ENCODE measurements at regions not wholly inside any gene's neighbourhood (a gene's known extent, or its start where the extent isn't known, plus 50 kb on each side); places are given as distances from the start of the nearest gene placed in this dataset.

DNA sequence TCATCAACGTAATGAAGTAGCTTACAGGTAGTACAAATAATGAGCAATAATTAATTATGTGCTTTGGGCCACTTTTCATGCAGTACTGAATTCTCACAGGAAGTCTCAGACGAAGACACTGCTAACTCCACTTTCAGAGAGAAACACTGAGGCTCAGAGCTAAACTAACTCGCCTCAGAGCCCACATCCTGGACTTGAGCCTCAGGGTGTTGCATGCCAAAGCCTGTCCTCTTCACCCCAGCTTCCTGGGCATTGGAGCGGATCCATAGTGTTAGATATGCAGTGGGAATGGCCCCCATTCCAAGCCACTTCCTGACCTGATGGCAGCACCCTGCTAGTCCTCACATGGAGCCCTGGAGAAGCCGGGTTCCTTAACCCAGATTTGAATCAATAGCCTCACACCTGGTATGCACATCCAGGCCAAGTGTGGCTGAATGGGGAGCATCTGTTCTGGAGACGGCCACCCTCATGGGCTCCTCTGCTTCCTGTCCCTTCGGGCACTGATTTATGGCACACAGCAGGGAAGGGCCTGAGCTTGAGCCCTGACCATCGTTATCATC, 265.1 kb upstream of the ZNF32 start:
- H3K4me3 Mint-ChIP-seq = no peak overlapping the region
- Histone ChIP-seq H3K36me3 (ENCODE audit: insufficient read depth, low read length) (no peaks in the 10 kb centered on the region), H3K27me3 (ENCODE audit: control insufficient read depth in 1 of 2, insufficient read depth in 2 of 2, low read length in 2 of 2) (no peaks in the 10 kb centered on the region), H3K4me1 (ENCODE audit: insufficient read depth, low read length) (peaks cover 4% of the 10 kb centered on the region), H3K4me3 (ENCODE audit: low read length) (no peak overlapping the region), H3K27ac (ENCODE audit: low read depth in 1 of 2, low read length in 2 of 2) (no peak overlapping the region), H3K9me3 (ENCODE audit: control insufficient read depth in 1 of 2, insufficient read depth in 1 of 2, low read length in 2 of 2) (no peaks in the 10 kb centered on the region)
- ChIA-PET CTCF (interaction anchor here (0.6 kb wide), 1 partner anchor 14 kb away, joined by 4 read pairs; no protein-coding TSS in a partner anchor), POLR2A (no interaction called here)
- no peak overlapping the region for H3K27ac Mint-ChIP-seq
- H3K9me3 Mint-ChIP-seq = no peaks in the 10 kb centered on the region
- TF ChIP-seq, protein P1, sequence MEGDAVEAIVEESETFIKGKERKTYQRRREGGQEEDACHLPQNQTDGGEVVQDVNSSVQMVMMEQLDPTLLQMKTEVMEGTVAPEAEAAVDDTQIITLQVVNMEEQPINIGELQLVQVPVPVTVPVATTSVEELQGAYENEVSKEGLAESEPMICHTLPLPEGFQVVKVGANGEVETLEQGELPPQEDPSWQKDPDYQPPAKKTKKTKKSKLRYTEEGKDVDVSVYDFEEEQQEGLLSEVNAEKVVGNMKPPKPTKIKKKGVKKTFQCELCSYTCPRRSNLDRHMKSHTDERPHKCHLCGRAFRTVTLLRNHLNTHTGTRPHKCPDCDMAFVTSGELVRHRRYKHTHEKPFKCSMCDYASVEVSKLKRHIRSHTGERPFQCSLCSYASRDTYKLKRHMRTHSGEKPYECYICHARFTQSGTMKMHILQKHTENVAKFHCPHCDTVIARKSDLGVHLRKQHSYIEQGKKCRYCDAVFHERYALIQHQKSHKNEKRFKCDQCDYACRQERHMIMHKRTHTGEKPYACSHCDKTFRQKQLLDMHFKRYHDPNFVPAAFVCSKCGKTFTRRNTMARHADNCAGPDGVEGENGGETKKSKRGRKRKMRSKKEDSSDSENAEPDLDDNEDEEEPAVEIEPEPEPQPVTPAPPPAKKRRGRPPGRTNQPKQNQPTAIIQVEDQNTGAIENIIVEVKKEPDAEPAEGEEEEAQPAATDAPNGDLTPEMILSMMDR (IDR thresholded peaks at IDR 0.05) = no peak
- intact Hi-C loops (cut with DNase I, micrococcal nuclease) = no loop called here
- no peaks in the 10 kb centered on the region for H3K27me3 Mint-ChIP-seq
- H3K4me1 Mint-ChIP-seq (ENCODE audit: low read depth) = no peaks in the 10 kb centered on the region
- DNase-seq (peak in 1 of 14 experiments; percentile 27), ATAC-seq (ENCODE audit: poor library complexity) (no peak)
- H3K36me3 Mint-ChIP-seq (ENCODE audit: low read depth) = no peaks in the 10 kb centered on the region

DNA sequence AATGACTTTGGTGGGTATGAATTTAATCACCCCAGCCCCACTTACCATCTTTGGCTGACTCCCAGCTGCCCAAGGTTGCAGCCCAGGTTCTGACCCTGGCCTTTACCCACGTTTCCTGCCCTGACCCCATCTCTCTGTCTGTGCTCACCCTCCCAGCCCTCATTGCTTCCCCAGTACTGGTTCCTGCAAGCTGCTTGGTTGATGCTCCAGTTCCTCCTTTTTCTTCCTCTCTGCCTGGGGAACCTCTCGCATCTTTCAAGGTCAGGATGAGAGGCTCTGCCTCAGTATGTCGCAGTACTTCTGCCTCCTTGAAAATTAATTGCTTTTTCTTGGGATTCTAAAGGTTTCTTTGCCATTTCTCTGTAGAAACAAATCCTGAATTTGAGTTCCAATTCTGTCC, 263.8 kb upstream of the ZNF32 start:
- no peaks in the 10 kb centered on the region for H3K27me3 ChIP-seq (ENCODE audit: control insufficient read depth in 1 of 2, insufficient read depth in 2 of 2, low read length in 2 of 2)
- H3K36me3 ChIP-seq (ENCODE audit: insufficient read depth, low read length) = no peaks in the 10 kb centered on the region
- DNase-seq (no peak), ATAC-seq (ENCODE audit: poor library complexity) (no peak)
- H3K9me3 ChIP-seq (ENCODE audit: control insufficient read depth in 1 of 2, insufficient read depth in 1 of 2, low read length in 2 of 2) = no peaks in the 10 kb centered on the region
- ChIA-PET POLR2A (no interaction called here), CTCF (no interaction called here)
- H3K4me3 Mint-ChIP-seq = no peak overlapping the region
- intact Hi-C loops (cut with DNase I, micrococcal nuclease) = no loop called here
- TF ChIP-seq, protein P1 (IDR thresholded peaks at IDR 0.05) = no peak
- no peaks in the 10 kb centered on the region for H3K36me3 Mint-ChIP-seq (ENCODE audit: low read depth)
- H3K4me1 ChIP-seq (ENCODE audit: insufficient read depth, low read length) = peaks cover 4% of the 10 kb centered on the region
- no peak overlapping the region for H3K27ac ChIP-seq (ENCODE audit: low read depth in 1 of 2, low read length in 2 of 2)
- H3K27ac Mint-ChIP-seq = no peak overlapping the region
- no peaks in the 10 kb centered on the region for H3K4me1 Mint-ChIP-seq (ENCODE audit: low read depth)
- no peaks in the 10 kb centered on the region for H3K9me3 Mint-ChIP-seq
- no peak overlapping the region for H3K4me3 ChIP-seq (ENCODE audit: low read length)
- H3K27me3 Mint-ChIP-seq = no peaks in the 10 kb centered on the region

DNA sequence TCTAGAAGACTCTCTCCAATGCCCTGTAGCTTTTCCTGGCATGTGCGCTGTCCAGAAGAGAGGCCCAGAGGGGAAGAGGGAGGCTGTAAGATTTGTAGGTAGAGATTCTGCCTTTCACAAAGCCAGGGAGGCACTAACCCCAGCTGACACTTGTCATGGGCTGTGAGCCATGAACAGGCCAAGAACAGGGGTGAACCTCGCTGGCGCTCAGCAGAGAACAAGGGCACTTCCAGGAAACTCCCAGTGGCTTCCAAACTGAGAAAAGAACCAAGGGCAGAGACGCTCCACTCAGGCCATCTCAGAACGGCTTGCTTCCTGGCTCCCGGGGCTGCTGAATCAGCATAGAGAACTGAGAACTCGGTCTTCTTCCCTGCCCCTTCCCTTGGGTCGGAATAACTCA, 257.8 kb upstream of the ZNF32 start:
- ATAC-seq (ENCODE audit: poor library complexity) (no peak), DNase-seq (no peak)
- peaks cover 6% of the 10 kb centered on the region for H3K27me3 Mint-ChIP-seq
- TF ChIP-seq, protein P1 (IDR thresholded peaks at IDR 0.05) = no peak
- ChIA-PET CTCF (no interaction called here), POLR2A (no interaction called here)
- no peaks in the 10 kb centered on the region for H3K9me3 ChIP-seq (ENCODE audit: control insufficient read depth in 1 of 2, insufficient read depth in 1 of 2, low read length in 2 of 2)
- H3K36me3 ChIP-seq (ENCODE audit: insufficient read depth, low read length) = no peaks in the 10 kb centered on the region
- no peaks in the 10 kb centered on the region for H3K4me1 Mint-ChIP-seq (ENCODE audit: low read depth)
- H3K4me1 ChIP-seq (ENCODE audit: insufficient read depth, low read length) = no peaks in the 10 kb centered on the region
- H3K4me3 ChIP-seq (ENCODE audit: low read length) = no peak overlapping the region
- H3K27ac Mint-ChIP-seq = no peak overlapping the region
- no peak overlapping the region for H3K4me3 Mint-ChIP-seq
- H3K27ac ChIP-seq (ENCODE audit: low read depth in 1 of 2, low read length in 2 of 2) = no peak overlapping the region
- H3K9me3 Mint-ChIP-seq = no peaks in the 10 kb centered on the region
- intact Hi-C loops (cut with DNase I, micrococcal nuclease) = no loop called here
- H3K27me3 ChIP-seq (ENCODE audit: control insufficient read depth in 1 of 2, insufficient read depth in 2 of 2, low read length in 2 of 2) = peaks cover 0 to 2% of the 10 kb centered on the region in 2 experiments
- no peaks in the 10 kb centered on the region for H3K36me3 Mint-ChIP-seq (ENCODE audit: low read depth)

All from CD4-positive, alpha-beta T cell (primary cell).